GM12874 (cell line): ENCODE measurements at regions not wholly inside any gene's neighbourhood (a gene's known extent, or its start where the extent isn't known, plus 50 kb on each side); places are given as distances from the start of the nearest gene placed in this dataset.

Experiments used
- TF ChIP-seq, protein P1 (sequence below): IDR thresholded peaks from 2 replicates; pipeline ENCODE4 v1.5.1; 2011; ENCODE audit warnings: low read depth, mild to moderate bottlenecking, control low read depth, low read length, moderate library complexity; ENCODE audit not compliant: insufficient read depth

- TF ChIP-seq, protein P1, sequence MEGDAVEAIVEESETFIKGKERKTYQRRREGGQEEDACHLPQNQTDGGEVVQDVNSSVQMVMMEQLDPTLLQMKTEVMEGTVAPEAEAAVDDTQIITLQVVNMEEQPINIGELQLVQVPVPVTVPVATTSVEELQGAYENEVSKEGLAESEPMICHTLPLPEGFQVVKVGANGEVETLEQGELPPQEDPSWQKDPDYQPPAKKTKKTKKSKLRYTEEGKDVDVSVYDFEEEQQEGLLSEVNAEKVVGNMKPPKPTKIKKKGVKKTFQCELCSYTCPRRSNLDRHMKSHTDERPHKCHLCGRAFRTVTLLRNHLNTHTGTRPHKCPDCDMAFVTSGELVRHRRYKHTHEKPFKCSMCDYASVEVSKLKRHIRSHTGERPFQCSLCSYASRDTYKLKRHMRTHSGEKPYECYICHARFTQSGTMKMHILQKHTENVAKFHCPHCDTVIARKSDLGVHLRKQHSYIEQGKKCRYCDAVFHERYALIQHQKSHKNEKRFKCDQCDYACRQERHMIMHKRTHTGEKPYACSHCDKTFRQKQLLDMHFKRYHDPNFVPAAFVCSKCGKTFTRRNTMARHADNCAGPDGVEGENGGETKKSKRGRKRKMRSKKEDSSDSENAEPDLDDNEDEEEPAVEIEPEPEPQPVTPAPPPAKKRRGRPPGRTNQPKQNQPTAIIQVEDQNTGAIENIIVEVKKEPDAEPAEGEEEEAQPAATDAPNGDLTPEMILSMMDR, result no peak
Measured at GRCh38 chr5:107284822-107285525, 385.8 kb downstream of the EFNA5 start.

- TF ChIP-seq, protein P1, result no peak
Measured at GRCh38 chr5:107282061-107282460, 388.7 kb downstream of the EFNA5 start.

- TF ChIP-seq, protein P1, result no peak
Measured at GRCh38 chr5:107278774-107279173, 392.0 kb downstream of the EFNA5 start.

DNA sequence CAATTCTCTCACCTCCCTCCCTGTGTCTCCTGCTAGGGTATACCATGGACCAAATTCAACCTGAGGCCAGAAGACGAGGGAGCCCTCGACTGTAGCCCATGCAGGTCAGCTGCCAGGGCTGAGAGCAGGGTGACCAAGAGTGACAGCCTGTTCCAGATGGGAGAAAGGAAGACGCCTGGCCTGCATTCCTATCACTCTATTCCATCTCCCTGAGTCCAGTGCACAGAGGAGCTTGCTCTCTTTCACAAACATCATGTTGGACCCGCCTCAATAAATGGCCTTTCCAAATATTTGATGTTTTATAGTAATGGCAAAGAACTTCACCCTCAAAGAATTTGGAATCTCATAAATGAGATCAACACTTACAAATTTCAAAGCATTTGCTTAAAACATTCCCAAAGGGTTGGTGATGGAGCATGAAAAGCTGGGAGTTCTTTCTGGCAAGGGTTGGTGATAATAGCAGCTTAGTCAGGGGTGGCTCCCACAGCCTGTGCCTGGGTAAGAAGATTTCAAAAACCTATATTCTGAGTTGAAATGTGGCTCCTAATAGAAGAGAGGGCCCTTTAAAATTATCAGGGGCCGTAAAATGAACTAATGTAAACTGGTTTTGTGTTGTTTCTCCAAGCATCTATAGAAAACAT lies 393.1 kb downstream of the EFNA5 start:
- TF ChIP-seq, protein P1, result no peak

- TF ChIP-seq, protein P1, result no peak
Measured at GRCh38 chr5:107275333-107275732, 395.4 kb downstream of the EFNA5 start.

DNA sequence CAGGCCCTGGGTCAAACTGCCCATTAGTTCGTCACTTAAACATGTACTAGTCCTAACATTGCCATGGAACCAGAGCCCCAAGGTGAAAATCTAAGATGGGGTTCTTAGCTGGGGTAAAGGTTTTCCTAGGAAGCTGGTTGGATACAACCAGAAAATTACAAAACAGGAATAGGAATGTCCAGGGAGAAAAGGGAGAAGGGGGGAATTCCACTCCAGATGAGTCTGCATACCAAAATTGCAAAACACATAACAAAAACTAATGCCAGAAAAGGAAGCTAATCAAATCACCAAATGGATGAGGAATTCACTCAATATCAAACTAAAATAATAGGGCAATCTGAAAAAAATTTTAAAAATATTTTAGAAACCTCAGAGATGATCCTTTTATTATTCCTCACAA lies 396.2 kb downstream of the EFNA5 start:
- TF ChIP-seq, protein P1, result no peak

- TF ChIP-seq, protein P1, result no peak
Measured at GRCh38 chr5:107272954-107273353, 397.8 kb downstream of the EFNA5 start.
